ENCODE measurements at regions not wholly inside any gene's neighbourhood (a gene's known extent, or its start where the extent isn't known, plus 50 kb on each side); places are given as distances from the start of the nearest gene placed in this dataset.

DNA sequence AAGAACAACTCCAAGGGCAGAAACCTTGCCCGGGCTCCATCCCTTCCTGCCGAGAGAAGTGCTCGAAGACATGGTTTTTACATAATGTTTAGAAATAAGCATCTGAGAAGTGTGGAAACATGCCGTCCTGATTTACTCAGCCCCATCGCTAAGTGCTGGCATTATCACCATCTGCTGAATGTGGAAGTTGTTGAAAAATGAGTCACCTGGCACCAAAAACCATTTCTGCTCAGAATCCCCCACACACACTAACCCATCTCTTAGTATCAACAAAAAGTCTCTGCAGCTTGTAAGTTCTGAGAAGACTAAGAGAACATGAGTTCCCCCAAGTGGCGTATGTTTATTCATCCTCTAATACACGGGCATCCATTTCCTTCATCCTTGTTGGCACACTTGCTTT is 51.0 kb upstream of the ARL8B start:
- no peak for DNase-seq

DNA sequence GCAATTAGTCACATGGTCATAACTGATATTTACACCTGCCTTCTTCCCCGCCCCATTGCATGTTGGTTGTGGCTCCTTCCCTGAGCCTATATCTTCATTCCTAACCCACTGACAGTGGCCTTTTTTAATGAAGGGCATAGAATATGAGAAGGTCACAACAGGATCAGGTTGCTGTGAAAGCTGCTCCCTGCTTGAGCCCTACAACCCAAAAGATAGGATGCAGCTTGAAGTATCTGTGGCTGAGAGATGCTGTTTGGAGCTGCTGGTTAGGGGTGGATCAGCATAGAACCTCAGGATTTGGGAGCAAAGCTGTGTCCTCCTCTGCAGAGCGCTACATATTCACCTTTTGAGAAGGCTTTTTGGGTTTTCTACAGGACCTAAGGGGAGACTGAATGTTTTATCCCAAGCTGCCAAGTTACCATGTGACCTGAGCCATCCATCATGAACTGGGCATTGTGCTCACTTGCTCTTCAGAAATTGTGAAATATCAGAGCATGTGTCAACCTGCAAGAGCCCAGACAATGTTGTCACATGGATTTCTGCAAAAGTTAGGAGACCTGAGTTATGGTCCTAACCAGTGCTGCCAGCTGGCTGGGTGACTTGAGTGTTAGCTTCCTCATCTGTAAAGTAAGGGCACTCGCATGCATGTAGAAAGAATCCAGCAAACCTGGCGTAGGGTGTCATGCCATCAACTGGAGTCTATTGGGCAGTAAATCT is 49.8 kb upstream of the ARL8B start:
- DNase-seq: no peak
